ENCODE measurements at regions not wholly inside any gene's neighbourhood (a gene's known extent, or its start where the extent isn't known, plus 50 kb on each side); places are given as distances from the start of the nearest gene placed in this dataset.

DNA sequence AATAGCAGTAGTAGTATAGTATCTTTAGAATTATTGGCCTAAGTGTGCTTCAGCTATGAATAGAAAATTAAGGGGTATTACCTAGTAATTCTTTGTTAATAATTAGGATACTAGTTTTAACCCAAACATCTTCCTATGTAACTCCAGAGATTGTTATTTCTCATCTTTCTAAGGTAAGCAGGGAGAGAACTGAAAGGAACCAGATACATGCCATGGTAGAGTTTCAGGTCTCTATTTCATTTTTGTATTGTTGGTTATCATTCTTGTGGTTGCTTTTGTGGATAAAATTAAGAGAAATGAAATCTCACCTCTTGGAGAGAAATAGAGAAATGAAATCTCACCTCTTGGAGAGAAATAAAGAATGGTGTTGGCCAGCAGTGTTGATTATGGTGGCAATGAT lies 597.1 kb upstream of the CT83 start:
- TF ChIP-seq CTCF (IDR thresholded peaks at IDR 0.05 in 4 of 5, conservative IDR thresholded peaks at IDR 0.05 in 1 of 5) (no peak), POLR2A (IDR thresholded peaks at IDR 0.05) (no peak)
